Karpas-422 (cell line): ENCODE measurements at regions not wholly inside any gene's neighbourhood (a gene's known extent, or its start where the extent isn't known, plus 50 kb on each side); places are given as distances from the start of the nearest gene placed in this dataset.

Experiments
- DNase-seq: peaks from one replicate; pipeline ENCODE4 v3.0.0-alpha.2; 2015
- H2AFZ ChIP-seq: fragments of 200-600 bp; sonication (generic); 2 replicates; pipeline ENCODE4 v1.6.1; 2014; ENCODE audit warnings: antibody characterized with exemption, low read length, mixed read lengths
- H3K27ac ChIP-seq: fragments of 200-600 bp; sonication (generic); 2 replicates; pipeline ENCODE4 v1.5.1; 2014; ENCODE audit warnings: mild to moderate bottlenecking, low read length, moderate library complexity
- H3K27me3 ChIP-seq: fragments of 200-600 bp; sonication (generic); 2 replicates; pipeline ENCODE4 v1.6.1; 2014; ENCODE audit warnings: low read length, mixed read lengths
- H3K36me3 ChIP-seq: fragments of 200-600 bp; sonication (generic); 2 replicates; pipeline ENCODE4 v1.6.1; 2014; ENCODE audit warnings: low read length, mixed read lengths; ENCODE audit not compliant: insufficient read depth
- H3K4me1 ChIP-seq: fragments of 200-600 bp; sonication (generic); 2 replicates; pipeline ENCODE4 v1.6.1; 2014; ENCODE audit warnings: mild to moderate bottlenecking, low read length, mixed read lengths
- H3K4me2 ChIP-seq: fragments of 200-600 bp; sonication (generic); 2 replicates; pipeline ENCODE4 v1.6.1; 2014; ENCODE audit warnings: low read length, low read depth, mild to moderate bottlenecking; ENCODE audit not compliant: poor library complexity, severe bottlenecking
- H3K4me3 ChIP-seq: fragments of 200-600 bp; sonication (generic); 2 replicates; pipeline ENCODE4 v1.5.1; 2014; ENCODE audit warnings: mild to moderate bottlenecking, antibody characterized with exemption, low read length, mixed read lengths
- H3K79me2 ChIP-seq: fragments of 200-600 bp; sonication (generic); 2 replicates; pipeline ENCODE4 v1.6.1; 2014; ENCODE audit warnings: mild to moderate bottlenecking, low read length, mixed read lengths
- H3K9ac ChIP-seq: fragments of 200-600 bp; sonication (generic); 2 replicates; pipeline ENCODE4 v1.6.0; 2014; ENCODE audit warnings: low read length
- H3K9me2 ChIP-seq: fragments of 200-600 bp; sonication (generic), shearing (Covaris generic); replicated peaks from 2 replicates; pipeline ENCODE4 v1.6.0; 2014; ENCODE audit warnings: mild to moderate bottlenecking, low read length, moderate library complexity; ENCODE audit not compliant: insufficient read depth
- H3K9me3 ChIP-seq: fragments of 300-700, 200-600 bp; sonication (generic); 2 replicates; pipeline ENCODE4 v1.6.1; 2014; ENCODE audit warnings: low read length, mixed read lengths
- H4K20me1 ChIP-seq: fragments of 200-600 bp; sonication (generic); 2 replicates; pipeline ENCODE4 v1.6.1; 2014; ENCODE audit warnings: mild to moderate bottlenecking, antibody characterized with exemption, low read length, low read depth; ENCODE audit not compliant: insufficient read depth

GRCh38 chr14:65291531-65291930 is 121.0 kb upstream of the FUT8 start:
- no peak overlapping the region for H3K4me3 ChIP-seq
- no peaks in the 10 kb centered on the region for H3K9me3 ChIP-seq
- H3K27me3 ChIP-seq = no peaks in the 10 kb centered on the region
- H3K9me2 ChIP-seq = no peaks in the 10 kb centered on the region
- H2AFZ ChIP-seq = no peak overlapping the region
- no peaks in the 10 kb centered on the region for H4K20me1 ChIP-seq
- H3K9ac ChIP-seq = no peak overlapping the region
- H3K4me2 ChIP-seq = no peak overlapping the region
- H3K36me3 ChIP-seq = no peaks in the 10 kb centered on the region
- no peak for DNase-seq
- H3K4me1 ChIP-seq = peaks cover 23% of the 10 kb centered on the region
- H3K27ac ChIP-seq = no peak overlapping the region
- no peaks in the 10 kb centered on the region for H3K79me2 ChIP-seq

GRCh38 chr14:65294816-65295215 is 117.7 kb upstream of the FUT8 start:
- no peak for DNase-seq
- Histone ChIP-seq H3K4me3 (no peak overlapping the region), H3K27me3 (no peaks in the 10 kb centered on the region), H3K79me2 (no peaks in the 10 kb centered on the region), H3K9me3 (no peaks in the 10 kb centered on the region), H3K27ac (no peak overlapping the region), H3K9me2 (no peaks in the 10 kb centered on the region), H4K20me1 (peaks cover 2% of the 10 kb centered on the region; the same call in 1 of the 2 replicates), H3K9ac (no peak overlapping the region), H3K4me2 (no peak overlapping the region), H3K36me3 (no peaks in the 10 kb centered on the region), H2AFZ (no peak overlapping the region), H3K4me1 (peaks cover 8% of the 10 kb centered on the region)

- Histone ChIP-seq H4K20me1 (peaks cover 2% of the 10 kb centered on the region; the same call in 1 of the 2 replicates), H3K36me3 (no peaks in the 10 kb centered on the region), H3K4me2 (no peak overlapping the region), H3K9me2 (no peaks in the 10 kb centered on the region), H3K27me3 (no peaks in the 10 kb centered on the region), H2AFZ (no peak overlapping the region), H3K27ac (no peak overlapping the region), H3K4me3 (no peak overlapping the region), H3K79me2 (no peaks in the 10 kb centered on the region), H3K9ac (no peak overlapping the region), H3K9me3 (no peaks in the 10 kb centered on the region), H3K4me1 (peaks cover 1% of the 10 kb centered on the region)
- DNase-seq = no peak
Observed at GRCh38 chr14:65296402-65296801, 116.1 kb upstream of the FUT8 start.

GRCh38 chr14:65296876-65297275 is 115.7 kb upstream of the FUT8 start:
- Histone ChIP-seq H3K27ac (no peak overlapping the region), H3K79me2 (no peaks in the 10 kb centered on the region), H3K9ac (no peak overlapping the region), H3K4me1 (peaks cover 5% of the 10 kb centered on the region), H3K4me2 (no peak overlapping the region), H3K4me3 (no peak overlapping the region), H3K27me3 (no peaks in the 10 kb centered on the region), H2AFZ (no peak overlapping the region), H3K36me3 (no peaks in the 10 kb centered on the region), H3K9me2 (no peaks in the 10 kb centered on the region), H4K20me1 (peaks cover 2% of the 10 kb centered on the region; the same call in 1 of the 2 replicates), H3K9me3 (no peaks in the 10 kb centered on the region)
- DNase-seq = no peak

- Histone ChIP-seq H2AFZ (no peak overlapping the region), H3K9ac (no peak overlapping the region), H3K4me3 (no peak overlapping the region), H3K9me2 (no peaks in the 10 kb centered on the region), H3K79me2 (no peaks in the 10 kb centered on the region), H3K4me1 (peaks cover 14% of the 10 kb centered on the region), H3K9me3 (no peaks in the 10 kb centered on the region), H3K4me2 (no peak overlapping the region), H3K27me3 (no peaks in the 10 kb centered on the region), H3K36me3 (no peaks in the 10 kb centered on the region), H3K27ac (no peak overlapping the region), H4K20me1 (peaks cover 8% of the 10 kb centered on the region; the same call in 1 of the 2 replicates)
- DNase-seq = no peak
Observed at GRCh38 chr14:65297744-65298143, 114.8 kb upstream of the FUT8 start.

- Histone ChIP-seq H3K9me3 (no peaks in the 10 kb centered on the region), H3K4me3 (no peak overlapping the region), H2AFZ (no peak overlapping the region), H3K79me2 (no peaks in the 10 kb centered on the region), H4K20me1 (peaks cover 12% of the 10 kb centered on the region; the same call in 1 of the 2 replicates), H3K9ac (no peak overlapping the region), H3K9me2 (no peaks in the 10 kb centered on the region), H3K4me2 (no peak overlapping the region), H3K27me3 (no peaks in the 10 kb centered on the region), H3K36me3 (no peaks in the 10 kb centered on the region), H3K4me1 (peaks cover 34% of the 10 kb centered on the region), H3K27ac (no peak overlapping the region)
- DNase-seq = no peak
Observed at GRCh38 chr14:65299826-65300225, 112.7 kb upstream of the FUT8 start.

GRCh38 chr14:65301862-65302539 is 110.5 kb upstream of the FUT8 start:
- H3K36me3 ChIP-seq = no peaks in the 10 kb centered on the region
- H3K4me3 ChIP-seq = no peak overlapping the region
- no peaks in the 10 kb centered on the region for H3K9me2 ChIP-seq
- peak; percentile 50 for DNase-seq
- H2AFZ ChIP-seq = no peak overlapping the region
- no peak overlapping the region for H3K9ac ChIP-seq
- H3K4me2 ChIP-seq = peak overlapping the region; percentile 69
- no peak overlapping the region for H3K27ac ChIP-seq
- H4K20me1 ChIP-seq = peaks cover 12% of the 10 kb centered on the region; the same call in 1 of the 2 replicates
- H3K9me3 ChIP-seq = no peaks in the 10 kb centered on the region
- no peaks in the 10 kb centered on the region for H3K79me2 ChIP-seq
- H3K27me3 ChIP-seq = no peaks in the 10 kb centered on the region
- H3K4me1 ChIP-seq = peaks cover 42% of the 10 kb centered on the region

GRCh38 chr14:65302571-65303189 is 109.8 kb upstream of the FUT8 start:
- peak overlapping the region; percentile 69 for H3K4me2 ChIP-seq

More at GRCh38 chr14:65302571-65303189, 109.8 kb upstream of the FUT8 start:
- Histone ChIP-seq H3K4me3 (no peak overlapping the region), H3K27me3 (no peaks in the 10 kb centered on the region), H3K4me1 (peaks cover 42% of the 10 kb centered on the region), H3K27ac (no peak overlapping the region), H3K36me3 (no peaks in the 10 kb centered on the region), H3K79me2 (no peaks in the 10 kb centered on the region), H3K9ac (no peak overlapping the region), H3K9me3 (no peaks in the 10 kb centered on the region), H2AFZ (no peak overlapping the region), H4K20me1 (peaks cover 10% of the 10 kb centered on the region; the same call in 1 of the 2 replicates), H3K9me2 (no peaks in the 10 kb centered on the region)
- no peak for DNase-seq
